ENCODE measurements at regions not wholly inside any gene's neighbourhood (a gene's known extent, or its start where the extent isn't known, plus 50 kb on each side); places are given as distances from the start of the nearest gene placed in this dataset.

DNA sequence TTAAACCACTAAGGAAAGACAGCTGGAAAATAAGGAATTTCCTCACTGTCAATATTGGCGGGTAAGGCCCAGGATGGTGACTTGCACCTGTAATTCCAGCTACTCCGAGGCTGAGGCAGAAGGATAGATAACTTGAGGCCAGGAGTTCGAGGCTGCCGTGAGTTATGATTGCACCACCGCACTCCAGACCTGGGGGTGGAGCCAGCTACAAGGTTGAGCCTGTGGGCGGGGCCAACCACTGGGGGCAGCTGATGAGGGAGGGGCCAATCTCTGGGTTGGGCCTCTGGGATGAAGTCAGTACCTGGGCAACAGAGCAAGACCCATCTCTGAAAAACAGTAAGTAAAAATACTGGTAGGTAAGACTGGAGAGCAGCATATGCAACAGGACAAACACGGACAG is 80.1 kb upstream of the ADO start:
- no peak for DNase-seq (ENCODE audit: low read depth)
- H3K4me3 ChIP-seq (ENCODE audit: low read depth, low read length), result no peak overlapping the region
- TF ChIP-seq, protein P1, sequence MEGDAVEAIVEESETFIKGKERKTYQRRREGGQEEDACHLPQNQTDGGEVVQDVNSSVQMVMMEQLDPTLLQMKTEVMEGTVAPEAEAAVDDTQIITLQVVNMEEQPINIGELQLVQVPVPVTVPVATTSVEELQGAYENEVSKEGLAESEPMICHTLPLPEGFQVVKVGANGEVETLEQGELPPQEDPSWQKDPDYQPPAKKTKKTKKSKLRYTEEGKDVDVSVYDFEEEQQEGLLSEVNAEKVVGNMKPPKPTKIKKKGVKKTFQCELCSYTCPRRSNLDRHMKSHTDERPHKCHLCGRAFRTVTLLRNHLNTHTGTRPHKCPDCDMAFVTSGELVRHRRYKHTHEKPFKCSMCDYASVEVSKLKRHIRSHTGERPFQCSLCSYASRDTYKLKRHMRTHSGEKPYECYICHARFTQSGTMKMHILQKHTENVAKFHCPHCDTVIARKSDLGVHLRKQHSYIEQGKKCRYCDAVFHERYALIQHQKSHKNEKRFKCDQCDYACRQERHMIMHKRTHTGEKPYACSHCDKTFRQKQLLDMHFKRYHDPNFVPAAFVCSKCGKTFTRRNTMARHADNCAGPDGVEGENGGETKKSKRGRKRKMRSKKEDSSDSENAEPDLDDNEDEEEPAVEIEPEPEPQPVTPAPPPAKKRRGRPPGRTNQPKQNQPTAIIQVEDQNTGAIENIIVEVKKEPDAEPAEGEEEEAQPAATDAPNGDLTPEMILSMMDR (IDR thresholded peaks at IDR 0.05; ENCODE audit: insufficient read depth, low read depth, low read length), result no peak

DNA sequence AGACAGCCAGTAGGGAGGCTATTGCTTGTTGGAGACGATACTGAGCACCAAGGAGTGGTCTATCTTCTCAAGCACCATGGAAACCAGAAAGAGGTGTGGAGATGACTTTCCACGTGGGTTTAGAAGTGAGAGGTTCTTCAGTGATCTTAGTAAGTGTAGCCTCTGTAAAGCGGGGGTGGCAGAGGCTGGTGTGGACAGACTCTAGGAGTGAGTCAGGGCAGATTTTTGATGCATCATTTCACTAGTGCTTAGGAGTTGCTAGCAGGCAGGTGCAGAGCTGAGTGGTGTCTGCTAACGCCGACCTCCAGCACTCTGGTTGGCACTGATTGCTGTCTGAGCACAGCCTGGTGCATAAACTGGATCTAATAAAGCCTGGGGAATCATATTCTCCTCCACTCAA is 78.4 kb upstream of the ADO start:
- H3K4me3 ChIP-seq (ENCODE audit: low read depth, low read length), result no peak overlapping the region
- DNase-seq (ENCODE audit: low read depth), result no peak
- TF ChIP-seq, protein P1 (IDR thresholded peaks at IDR 0.05; ENCODE audit: insufficient read depth, low read depth, low read length), result no peak

DNA sequence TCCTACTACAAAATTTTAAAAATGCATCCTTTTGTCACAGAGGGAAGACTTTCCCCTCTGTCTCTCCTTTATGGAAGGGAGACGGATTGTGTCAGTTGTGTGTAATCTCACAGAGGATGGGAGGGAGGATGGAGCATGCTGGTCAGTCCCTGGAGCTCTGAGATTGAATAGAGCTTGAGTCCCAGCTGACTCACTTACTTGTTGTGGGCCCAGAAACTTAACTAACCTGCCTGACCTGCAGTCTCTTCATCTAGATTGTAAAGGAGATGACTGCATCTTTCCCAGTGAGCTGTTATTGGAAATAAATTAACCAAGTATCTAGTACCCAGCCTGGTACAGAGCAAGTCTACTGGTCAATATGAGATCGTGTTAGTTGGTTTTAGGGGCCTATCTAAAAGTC is 77.9 kb upstream of the ADO start:
- TF ChIP-seq, protein P1 (IDR thresholded peaks at IDR 0.05; ENCODE audit: insufficient read depth, low read depth, low read length), result no peak
- no peak overlapping the region for H3K4me3 ChIP-seq (ENCODE audit: low read depth, low read length)
- DNase-seq (ENCODE audit: low read depth), result no peak

DNA sequence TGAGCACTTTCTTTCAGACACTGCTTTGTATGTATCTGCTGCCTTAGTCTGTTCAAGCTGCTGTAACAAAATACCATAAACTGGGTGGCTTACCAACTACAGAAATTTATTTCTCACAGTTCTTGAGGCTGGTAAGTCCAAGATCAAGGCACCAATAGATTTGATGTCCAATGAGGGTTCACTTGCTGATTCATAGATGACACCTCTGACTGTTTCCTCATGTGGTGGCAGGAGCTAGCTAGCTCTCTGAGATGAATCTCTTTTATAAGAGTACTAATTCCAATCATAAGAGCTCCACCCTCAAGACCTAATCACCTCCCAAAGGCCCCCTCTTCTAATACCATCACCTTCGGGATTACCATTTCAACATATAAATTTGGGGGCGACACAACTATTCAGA is 76.6 kb upstream of the ADO start:
- TF ChIP-seq, protein P1 (IDR thresholded peaks at IDR 0.05; ENCODE audit: insufficient read depth, low read depth, low read length), result no peak
- H3K4me3 ChIP-seq (ENCODE audit: low read depth, low read length), result no peak overlapping the region
- DNase-seq (ENCODE audit: low read depth), result no peak

DNA sequence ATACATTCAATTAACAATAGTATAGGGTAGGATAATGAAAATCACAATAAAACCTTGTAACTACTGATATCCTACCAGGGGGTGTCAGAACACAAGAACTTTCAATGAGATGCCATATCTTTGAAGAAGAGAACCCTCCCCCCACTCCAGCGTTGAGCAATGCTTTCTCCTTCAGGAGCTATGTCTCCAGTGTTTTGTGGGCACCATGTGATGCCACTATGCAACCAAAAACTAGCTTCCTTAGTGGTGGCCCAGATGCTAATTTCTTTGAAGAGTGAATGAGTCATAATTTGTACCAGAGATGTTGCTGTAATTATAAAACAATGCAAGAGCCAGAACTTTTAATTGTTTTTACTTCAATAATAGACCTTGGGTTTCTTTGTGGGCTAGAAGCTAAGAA is 76.0 kb upstream of the ADO start:
- H3K4me3 ChIP-seq (ENCODE audit: low read depth, low read length), result no peak overlapping the region
- DNase-seq (ENCODE audit: low read depth), result peak; percentile 11
- TF ChIP-seq, protein P1 (IDR thresholded peaks at IDR 0.05; ENCODE audit: insufficient read depth, low read depth, low read length), result no peak

DNA sequence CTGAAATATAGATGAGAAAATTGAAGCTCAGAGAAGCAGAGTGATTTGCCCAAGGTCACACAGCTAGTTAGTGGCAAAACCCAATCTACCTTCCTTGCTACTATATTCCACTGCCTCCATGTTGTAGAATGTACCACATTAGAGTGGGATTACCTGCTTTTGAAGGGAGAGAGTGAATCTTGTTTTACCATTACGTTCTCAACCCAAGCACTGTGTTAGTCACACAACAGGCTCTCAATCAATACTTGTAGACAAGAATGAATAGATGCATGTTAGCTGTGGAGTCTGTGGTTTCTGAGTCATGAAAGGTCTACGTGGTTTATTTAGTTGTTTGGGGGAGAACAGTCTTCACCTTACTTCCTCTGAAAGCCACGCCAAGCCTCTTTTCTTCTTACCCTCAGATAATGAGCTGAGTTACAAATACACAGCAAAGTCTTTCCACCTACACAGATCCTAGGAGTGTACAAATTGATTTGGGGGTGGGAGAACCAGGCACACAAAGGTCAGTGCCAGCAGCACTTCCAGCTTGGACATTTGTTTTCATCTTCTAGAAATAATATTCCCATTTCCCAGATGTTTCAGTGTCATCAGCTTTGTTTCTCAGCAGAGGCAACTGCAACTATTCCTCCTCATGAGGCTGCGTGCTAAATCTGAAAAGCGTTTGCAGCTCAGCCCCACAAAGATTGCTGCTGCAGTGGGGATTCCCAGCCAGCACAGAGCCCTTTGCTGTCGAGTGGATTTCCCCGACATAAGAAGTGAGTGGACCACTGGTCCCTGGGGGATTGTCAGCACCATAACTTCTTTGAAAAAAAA is 71.5 kb upstream of the ADO start:
- TF ChIP-seq, protein P1 (IDR thresholded peaks at IDR 0.05; ENCODE audit: insufficient read depth, low read depth, low read length), result no peak
- DNase-seq (ENCODE audit: low read depth), result peak; percentile 29
- no peak overlapping the region for H3K4me3 ChIP-seq (ENCODE audit: low read depth, low read length)

All from fibroblast of villous mesenchyme (primary cell).